ENCODE measurements at regions not wholly inside any gene's neighbourhood (a gene's known extent, or its start where the extent isn't known, plus 50 kb on each side); places are given as distances from the start of the nearest gene placed in this dataset.

DNA sequence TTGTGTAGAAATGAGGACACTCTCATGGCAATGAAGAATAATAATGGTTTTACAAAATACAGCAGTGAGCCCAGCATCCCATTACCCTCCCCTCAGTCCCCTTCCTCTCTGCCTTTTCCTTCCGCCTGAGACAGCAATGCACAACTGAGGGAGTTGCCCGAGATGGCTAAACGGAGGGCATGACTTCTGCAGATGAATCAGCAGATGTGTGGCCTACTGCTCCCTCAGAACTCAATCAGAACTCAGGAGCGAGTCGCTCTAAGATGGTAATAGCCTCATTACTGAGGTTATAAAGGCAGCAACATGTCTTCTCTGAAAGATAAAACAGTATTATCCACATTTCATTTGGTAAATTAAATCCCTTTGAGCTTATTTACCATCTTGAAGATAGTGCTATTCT lies 326.6 kb downstream of the ENC1 start (continued):
- TF ChIP-seq EZH2phosphoT487 (IDR thresholded peaks at IDR 0.05; ENCODE audit: unreplicated experiment) (no peak), CREB1 (CRISPR knock-in tag; IDR thresholded peaks at IDR 0.05; ENCODE audit: low read depth) (no peak)
- TF ChIP-seq, protein P1, sequence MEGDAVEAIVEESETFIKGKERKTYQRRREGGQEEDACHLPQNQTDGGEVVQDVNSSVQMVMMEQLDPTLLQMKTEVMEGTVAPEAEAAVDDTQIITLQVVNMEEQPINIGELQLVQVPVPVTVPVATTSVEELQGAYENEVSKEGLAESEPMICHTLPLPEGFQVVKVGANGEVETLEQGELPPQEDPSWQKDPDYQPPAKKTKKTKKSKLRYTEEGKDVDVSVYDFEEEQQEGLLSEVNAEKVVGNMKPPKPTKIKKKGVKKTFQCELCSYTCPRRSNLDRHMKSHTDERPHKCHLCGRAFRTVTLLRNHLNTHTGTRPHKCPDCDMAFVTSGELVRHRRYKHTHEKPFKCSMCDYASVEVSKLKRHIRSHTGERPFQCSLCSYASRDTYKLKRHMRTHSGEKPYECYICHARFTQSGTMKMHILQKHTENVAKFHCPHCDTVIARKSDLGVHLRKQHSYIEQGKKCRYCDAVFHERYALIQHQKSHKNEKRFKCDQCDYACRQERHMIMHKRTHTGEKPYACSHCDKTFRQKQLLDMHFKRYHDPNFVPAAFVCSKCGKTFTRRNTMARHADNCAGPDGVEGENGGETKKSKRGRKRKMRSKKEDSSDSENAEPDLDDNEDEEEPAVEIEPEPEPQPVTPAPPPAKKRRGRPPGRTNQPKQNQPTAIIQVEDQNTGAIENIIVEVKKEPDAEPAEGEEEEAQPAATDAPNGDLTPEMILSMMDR (conservative IDR thresholded peaks at IDR 0.05; ENCODE audit: low read depth in 2 of 2), result no peak

DNA sequence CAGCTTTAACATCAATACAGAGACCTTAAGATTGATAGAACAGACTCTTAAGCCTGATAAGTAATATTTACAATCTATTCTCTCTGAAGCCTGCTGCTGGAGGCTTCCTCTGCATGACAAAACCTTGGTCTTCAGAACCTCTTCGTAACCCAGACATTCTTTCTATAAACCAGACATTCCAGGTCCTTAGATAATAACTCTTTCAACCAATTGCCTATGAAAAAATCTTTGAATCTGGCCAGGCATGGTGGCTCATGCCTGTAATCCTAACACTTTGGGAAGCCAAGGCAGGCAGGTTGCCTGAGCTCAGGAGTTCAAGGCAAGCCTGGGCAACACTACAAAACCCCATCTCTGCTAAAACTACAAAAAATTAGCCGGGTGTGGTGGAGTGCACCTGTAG lies 327.8 kb downstream of the ENC1 start:
- no peak for ATAC-seq
- no peak overlapping the region for H3K27ac Mint-ChIP-seq
- H3K36me3 ChIP-seq (ENCODE audit: insufficient read depth), result no peaks in the 10 kb centered on the region
- TF ChIP-seq ZNF331 (CRISPR knock-in tag; IDR thresholded peaks at IDR 0.05; ENCODE audit: low read depth) (no peak), NANOG (IDR thresholded peaks at IDR 0.05; ENCODE audit: borderline replicate concordance) (no peak), ZNF114 (CRISPR knock-in tag; IDR thresholded peaks at IDR 0.05) (no peak), STAT1 (IDR thresholded peaks at IDR 0.05; ENCODE audit: unreplicated experiment) (no peak), EZH2 (IDR thresholded peaks at IDR 0.05; ENCODE audit: low read depth, unreplicated experiment) (no peak), EZH2phosphoT487 (IDR thresholded peaks at IDR 0.05; ENCODE audit: unreplicated experiment) (no peak)
- TF ChIP-seq, protein P2, sequence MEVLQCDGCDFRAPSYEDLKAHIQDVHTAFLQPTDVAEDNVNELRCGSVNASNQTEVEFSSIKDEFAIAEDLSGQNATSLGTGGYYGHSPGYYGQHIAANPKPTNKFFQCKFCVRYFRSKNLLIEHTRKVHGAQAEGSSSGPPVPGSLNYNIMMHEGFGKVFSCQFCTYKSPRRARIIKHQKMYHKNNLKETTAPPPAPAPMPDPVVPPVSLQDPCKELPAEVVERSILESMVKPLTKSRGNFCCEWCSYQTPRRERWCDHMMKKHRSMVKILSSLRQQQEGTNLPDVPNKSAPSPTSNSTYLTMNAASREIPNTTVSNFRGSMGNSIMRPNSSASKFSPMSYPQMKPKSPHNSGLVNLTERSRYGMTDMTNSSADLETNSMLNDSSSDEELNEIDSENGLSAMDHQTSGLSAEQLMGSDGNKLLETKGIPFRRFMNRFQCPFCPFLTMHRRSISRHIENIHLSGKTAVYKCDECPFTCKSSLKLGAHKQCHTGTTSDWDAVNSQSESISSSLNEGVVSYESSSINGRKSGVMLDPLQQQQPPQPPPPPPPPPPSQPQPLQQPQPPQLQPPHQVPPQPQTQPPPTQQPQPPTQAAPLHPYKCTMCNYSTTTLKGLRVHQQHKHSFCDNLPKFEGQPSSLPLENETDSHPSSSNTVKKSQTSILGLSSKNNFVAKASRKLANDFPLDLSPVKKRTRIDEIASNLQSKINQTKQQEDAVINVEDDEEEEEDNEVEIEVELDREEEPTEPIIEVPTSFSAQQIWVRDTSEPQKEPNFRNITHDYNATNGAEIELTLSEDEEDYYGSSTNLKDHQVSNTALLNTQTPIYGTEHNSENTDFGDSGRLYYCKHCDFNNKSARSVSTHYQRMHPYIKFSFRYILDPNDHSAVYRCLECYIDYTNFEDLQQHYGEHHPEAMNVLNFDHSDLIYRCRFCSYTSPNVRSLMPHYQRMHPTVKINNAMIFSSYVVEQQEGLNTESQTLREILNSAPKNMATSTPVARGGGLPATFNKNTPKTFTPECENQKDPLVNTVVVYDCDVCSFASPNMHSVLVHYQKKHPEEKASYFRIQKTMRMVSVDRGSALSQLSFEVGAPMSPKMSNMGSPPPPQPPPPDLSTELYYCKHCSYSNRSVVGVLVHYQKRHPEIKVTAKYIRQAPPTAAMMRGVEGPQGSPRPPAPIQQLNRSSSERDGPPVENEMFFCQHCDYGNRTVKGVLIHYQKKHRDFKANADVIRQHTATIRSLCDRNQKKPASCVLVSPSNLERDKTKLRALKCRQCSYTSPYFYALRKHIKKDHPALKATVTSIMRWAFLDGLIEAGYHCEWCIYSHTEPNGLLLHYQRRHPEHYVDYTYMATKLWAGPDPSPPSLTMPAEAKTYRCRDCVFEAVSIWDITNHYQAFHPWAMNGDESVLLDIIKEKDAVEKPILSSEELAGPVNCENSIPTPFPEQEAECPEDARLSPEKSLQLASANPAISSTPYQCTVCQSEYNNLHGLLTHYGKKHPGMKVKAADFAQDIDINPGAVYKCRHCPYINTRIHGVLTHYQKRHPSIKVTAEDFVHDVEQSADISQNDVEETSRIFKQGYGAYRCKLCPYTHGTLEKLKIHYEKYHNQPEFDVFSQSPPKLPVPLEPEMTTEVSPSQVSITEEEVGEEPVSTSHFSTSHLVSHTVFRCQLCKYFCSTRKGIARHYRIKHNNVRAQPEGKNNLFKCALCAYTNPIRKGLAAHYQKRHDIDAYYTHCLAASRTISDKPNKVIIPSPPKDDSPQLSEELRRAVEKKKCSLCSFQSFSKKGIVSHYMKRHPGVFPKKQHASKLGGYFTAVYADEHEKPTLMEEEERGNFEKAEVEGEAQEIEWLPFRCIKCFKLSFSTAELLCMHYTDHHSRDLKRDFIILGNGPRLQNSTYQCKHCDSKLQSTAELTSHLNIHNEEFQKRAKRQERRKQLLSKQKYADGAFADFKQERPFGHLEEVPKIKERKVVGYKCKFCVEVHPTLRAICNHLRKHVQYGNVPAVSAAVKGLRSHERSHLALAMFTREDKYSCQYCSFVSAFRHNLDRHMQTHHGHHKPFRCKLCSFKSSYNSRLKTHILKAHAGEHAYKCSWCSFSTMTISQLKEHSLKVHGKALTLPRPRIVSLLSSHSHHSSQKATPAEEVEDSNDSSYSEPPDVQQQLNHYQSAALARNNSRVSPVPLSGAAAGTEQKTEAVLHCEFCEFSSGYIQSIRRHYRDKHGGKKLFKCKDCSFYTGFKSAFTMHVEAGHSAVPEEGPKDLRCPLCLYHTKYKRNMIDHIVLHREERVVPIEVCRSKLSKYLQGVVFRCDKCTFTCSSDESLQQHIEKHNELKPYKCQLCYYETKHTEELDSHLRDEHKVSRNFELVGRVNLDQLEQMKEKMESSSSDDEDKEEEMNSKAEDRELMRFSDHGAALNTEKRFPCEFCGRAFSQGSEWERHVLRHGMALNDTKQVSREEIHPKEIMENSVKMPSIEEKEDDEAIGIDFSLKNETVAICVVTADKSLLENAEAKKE (CRISPR knock-in tag; IDR thresholded peaks at IDR 0.05), result no peak
- TF ChIP-seq, protein P3, sequence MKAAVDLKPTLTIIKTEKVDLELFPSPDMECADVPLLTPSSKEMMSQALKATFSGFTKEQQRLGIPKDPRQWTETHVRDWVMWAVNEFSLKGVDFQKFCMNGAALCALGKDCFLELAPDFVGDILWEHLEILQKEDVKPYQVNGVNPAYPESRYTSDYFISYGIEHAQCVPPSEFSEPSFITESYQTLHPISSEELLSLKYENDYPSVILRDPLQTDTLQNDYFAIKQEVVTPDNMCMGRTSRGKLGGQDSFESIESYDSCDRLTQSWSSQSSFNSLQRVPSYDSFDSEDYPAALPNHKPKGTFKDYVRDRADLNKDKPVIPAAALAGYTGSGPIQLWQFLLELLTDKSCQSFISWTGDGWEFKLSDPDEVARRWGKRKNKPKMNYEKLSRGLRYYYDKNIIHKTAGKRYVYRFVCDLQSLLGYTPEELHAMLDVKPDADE (IDR thresholded peaks at IDR 0.05), result no peak
- TF ChIP-seq, protein P1 (conservative IDR thresholded peaks at IDR 0.05; ENCODE audit: low read depth in 2 of 2), result no peak

More for the DNA sequence above, 327.8 kb downstream of the ENC1 start:
- no peaks in the 10 kb centered on the region for H4K20me1 ChIP-seq (replicated peaks; ENCODE audit: insufficient read depth)
- H3F3A ChIP-seq (replicated peaks; ENCODE audit: low read depth), result no peaks in the 10 kb centered on the region
- no peaks in the 10 kb centered on the region for H3K79me2 ChIP-seq (replicated peaks; ENCODE audit: insufficient read depth)
- Mint-ChIP-seq H3K4me1 (no peaks in the 10 kb centered on the region), H3K4me3 (no peak overlapping the region), H3K36me3 (ENCODE audit: low read depth) (no peaks in the 10 kb centered on the region), H3K9me3 (no peaks in the 10 kb centered on the region), H3K27me3 (ENCODE audit: insufficient read depth, low read depth, poor library complexity) (no peaks in the 10 kb centered on the region)
- no peak overlapping the region for H3K4me3 ChIP-seq
- no peak overlapping the region for H2AFZ ChIP-seq
- no peak overlapping the region for H3K4me2 ChIP-seq
- no peak overlapping the region for H3K27ac ChIP-seq (ENCODE audit: low read depth)
- no peaks in the 10 kb centered on the region for H3K27me3 ChIP-seq (ENCODE audit: insufficient read depth)
- H3K4me1 ChIP-seq (ENCODE audit: insufficient read depth), result peaks cover 3% of the 10 kb centered on the region; the same call in 1 of the 2 replicates
- H3K9me2 ChIP-seq (ENCODE audit: insufficient read depth), result peaks cover 14% of the 10 kb centered on the region; the same call in 1 of the 2 replicates
- no peak for DNase-seq (ENCODE audit: low spot score)

Data from GM23338 (cell line).